H1 (cell line): ENCODE measurements at regions not wholly inside any gene's neighbourhood (a gene's known extent, or its start where the extent isn't known, plus 50 kb on each side); places are given as distances from the start of the nearest gene placed in this dataset.

Experiments used
- ATF3 ChIP-seq: IDR thresholded peaks from 2 replicates; pipeline ENCODE4 v1.6.1; 2011; ENCODE audit warnings: low read depth, mild to moderate bottlenecking, low read length; ENCODE audit not compliant: insufficient read depth
- HDAC2 ChIP-seq, 2 experiments: fragments of 300-600 bp in 1 of 2; sonication (generic) in 1 of 2; IDR thresholded peaks; 2 replicates each; pipeline ENCODE4 v1.6.1; 2011 to 2012; ENCODE audit warnings: low read depth in 2 of 2, low read length in 2 of 2, mild to moderate bottlenecking in 2 of 2, moderate library complexity in 2 of 2, borderline replicate concordance in 1 of 2, inconsistent platforms in 1 of 2
- KDM4A ChIP-seq: IDR thresholded peaks from one replicate; pipeline ENCODE4 v1.7.1; 2012; ENCODE audit warnings: low read depth, mild to moderate bottlenecking, moderate library complexity, low read length, inconsistent platforms; ENCODE audit not compliant: severe bottlenecking
- MAX ChIP-seq: IDR thresholded peaks from 2 replicates; pipeline ENCODE4 v1.6.1; 2012; ENCODE audit warnings: inconsistent platforms
- POLR2A ChIP-seq, 2 experiments: IDR thresholded peaks; 1 replicate in 1 of 2; 2 replicates in 1 of 2; pipeline ENCODE4 v1.6.1; 2011; ENCODE audit warnings: low read depth in 2 of 2, low read length in 2 of 2, mild to moderate bottlenecking in 2 of 2; ENCODE audit errors: control extremely low read depth in 1 of 2
- POU5F1 ChIP-seq: IDR thresholded peaks from 2 replicates; pipeline ENCODE4 v1.6.1; 2011; ENCODE audit warnings: low read depth, mild to moderate bottlenecking, low read length, moderate library complexity
- TBP ChIP-seq: IDR thresholded peaks from 2 replicates; pipeline ENCODE4 v1.6.1; 2011; ENCODE audit warnings: low read depth, low read length, improper control_type of control experiment

- TF ChIP-seq TBP: no peak
- TF ChIP-seq ATF3: no peak
- TF ChIP-seq POU5F1: no peak
- TF ChIP-seq POLR2A (IDR thresholded peaks at IDR 0.05; ENCODE audit: control extremely low read depth in 1 of 2, low read depth in 2 of 2, low read length in 2 of 2): no peak
- no peak for TF ChIP-seq MAX
- no peak for TF ChIP-seq HDAC2 (IDR thresholded peaks at IDR 0.05; ENCODE audit: borderline replicate concordance in 1 of 2, low read depth in 2 of 2, low read length in 2 of 2)
- no peak for TF ChIP-seq KDM4A
These were observed 394.4 kb downstream of the IPO8 start (continued) for GRCh38 chr12:30301291-30301690.
